GM18867 (cell line): ENCODE measurements at regions not wholly inside any gene's neighbourhood (a gene's known extent, or its start where the extent isn't known, plus 50 kb on each side); places are given as distances from the start of the nearest gene placed in this dataset.
"Not testable (repeated sequence)": the region's sequence is repeated elsewhere in the genome, so short reads cannot be mapped to it uniquely, and the experiment has no call there.

Source experiments
- ATAC-seq: cut with Tn5 transposase; IDR thresholded peaks from one replicate; pipeline ENCODE4 v1.9.1; 2021; ENCODE audit warnings: mild to moderate bottlenecking, moderate library complexity; ENCODE audit not compliant: unreplicated experiment

- no peak for ATAC-seq
Observed at GRCh38 chr3:106337116-106337515, 468.3 kb upstream of the CBLB start.

GRCh38 chr3:106338582-106339214 is 469.9 kb upstream of the CBLB start:
- no peak for ATAC-seq

- no peak for ATAC-seq
Observed at GRCh38 chr3:106339551-106339950, 470.7 kb upstream of the CBLB start.

DNA sequence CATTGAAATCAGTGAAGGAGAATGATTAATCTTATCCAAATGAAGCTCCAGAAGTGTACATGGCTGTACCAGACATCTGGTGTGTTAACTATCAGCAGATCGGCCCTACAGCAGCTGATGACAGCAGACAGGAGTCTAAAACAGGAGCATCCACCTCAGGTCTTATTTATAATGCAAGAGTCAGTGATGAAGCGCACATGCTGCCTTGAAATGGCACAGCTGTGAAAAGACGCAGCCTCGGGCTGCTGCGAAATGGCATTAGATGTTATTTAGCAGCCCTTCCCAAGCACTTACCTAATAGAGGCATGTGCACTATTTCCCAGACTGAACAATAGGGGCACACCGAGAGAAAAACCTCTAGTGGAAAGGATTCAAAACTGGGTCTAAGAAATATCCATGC is 472.3 kb upstream of the CBLB start:
- ATAC-seq = no peak

DNA sequence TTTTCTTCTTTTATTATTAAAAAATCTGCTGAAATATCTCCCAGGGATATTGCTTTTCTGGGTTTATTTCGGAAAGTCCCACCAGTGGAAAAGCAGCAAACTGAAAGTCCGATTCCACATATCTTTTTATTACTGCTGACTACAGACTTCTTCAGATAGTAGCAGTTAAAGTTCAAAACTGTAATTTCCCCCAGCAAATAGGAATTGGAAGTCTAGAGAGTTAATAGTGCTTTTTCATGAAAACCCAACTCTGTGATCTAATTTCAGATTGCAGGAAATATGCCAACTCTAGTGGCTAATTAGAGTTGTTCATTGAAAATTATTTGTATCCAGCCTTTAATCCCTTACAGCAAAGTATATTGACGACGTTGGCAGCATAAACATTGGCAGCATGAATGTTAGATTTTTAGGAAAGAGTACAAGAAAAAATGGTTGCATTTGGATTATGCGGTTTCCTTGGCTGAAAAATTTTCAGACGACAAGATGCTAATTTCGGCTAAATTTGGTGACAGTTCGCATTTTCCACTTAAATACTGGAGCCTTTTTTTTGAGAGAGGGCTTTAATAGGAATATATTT is 472.9 kb upstream of the CBLB start:
- no peak for ATAC-seq

- no peak for ATAC-seq
Observed at GRCh38 chr3:106342386-106342785, 473.6 kb upstream of the CBLB start.

GRCh38 chr3:106343811-106344210 is 475.0 kb upstream of the CBLB start:
- ATAC-seq = no peak

GRCh38 chr3:106345353-106346027 is 476.7 kb upstream of the CBLB start:
- ATAC-seq = no peak

DNA sequence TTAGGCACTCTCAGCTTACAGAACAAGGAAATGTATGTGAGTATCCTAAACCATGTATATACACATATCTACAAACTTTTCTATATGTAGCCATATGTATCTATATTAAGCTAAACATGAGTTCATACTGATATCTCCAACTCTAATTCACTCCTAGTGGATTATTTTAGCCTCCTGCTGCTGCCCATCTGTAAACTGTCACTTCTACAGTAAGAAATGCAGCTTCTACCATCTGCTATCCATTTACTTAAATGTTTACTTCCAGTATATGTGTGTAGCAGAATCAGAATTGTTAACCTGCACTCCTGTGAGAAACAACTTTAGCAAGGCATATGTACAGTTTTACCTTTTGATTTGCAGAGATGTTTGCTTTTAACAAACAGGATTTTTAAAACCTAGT is 478.5 kb upstream of the CBLB start:
- no peak for ATAC-seq

DNA sequence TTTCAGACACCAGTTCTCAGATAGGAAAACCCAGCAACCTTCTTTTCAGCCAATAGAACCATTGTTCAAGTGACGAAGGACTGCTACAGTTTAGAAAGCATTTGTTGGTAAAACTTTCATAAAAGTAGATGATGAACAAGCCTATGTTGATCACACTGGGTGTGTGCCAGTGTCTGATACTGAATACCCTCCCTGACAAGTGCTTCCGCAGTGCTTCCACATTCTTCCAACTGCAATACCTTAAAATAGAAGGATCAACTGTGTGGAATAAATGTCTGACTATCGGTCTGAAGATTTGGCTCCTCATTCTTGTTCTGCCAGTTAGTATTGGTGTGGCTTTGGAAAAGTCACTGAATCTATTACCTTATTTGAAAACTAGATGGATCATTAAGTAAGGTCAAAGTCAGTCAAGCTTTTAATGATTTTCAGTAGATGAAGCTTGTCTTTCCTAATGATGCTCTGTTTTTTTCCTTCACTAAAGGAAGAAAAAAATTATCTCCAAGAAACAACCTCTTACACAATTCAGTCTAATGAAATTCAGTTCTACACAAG is 479.4 kb upstream of the CBLB start:
- ATAC-seq = no peak

DNA sequence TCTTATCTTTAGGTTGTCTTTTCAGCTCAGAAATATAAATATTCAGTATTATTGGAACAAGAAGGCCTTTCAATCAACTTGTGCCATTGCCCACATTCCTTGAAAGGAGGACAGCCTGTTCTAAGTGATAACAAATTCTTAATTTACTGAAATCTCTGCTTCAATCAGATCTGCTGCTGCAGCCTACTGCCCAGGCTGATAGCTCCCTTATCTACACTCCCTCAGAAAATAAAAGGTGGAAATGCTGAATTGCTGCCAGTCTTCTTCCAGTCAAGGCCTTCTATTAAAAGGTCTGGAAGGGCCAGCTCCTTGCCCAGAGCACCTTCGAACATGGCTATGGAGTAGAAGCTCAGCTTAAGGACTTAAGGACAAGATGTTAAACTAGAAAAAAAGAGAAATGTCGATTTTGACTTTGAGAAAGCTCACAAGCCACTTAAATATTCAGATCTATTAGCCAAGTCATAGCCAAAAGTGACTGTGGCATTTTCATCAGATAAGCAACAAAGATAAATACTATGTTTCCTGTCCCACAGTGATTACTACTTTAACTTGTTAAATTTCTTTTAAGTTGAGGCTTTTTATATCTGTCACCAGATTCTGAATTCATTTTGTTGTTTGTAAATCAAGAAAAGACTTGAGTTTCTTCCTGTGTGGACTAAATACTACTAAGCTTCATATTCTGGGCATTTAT is 480.5 kb upstream of the CBLB start:
- ATAC-seq = no peak

GRCh38 chr3:106355873-106356272 is 487.1 kb upstream of the CBLB start:
- no peak for ATAC-seq

- no peak for ATAC-seq
Observed at GRCh38 chr3:106359692-106360091, 490.9 kb upstream of the CBLB start.

DNA sequence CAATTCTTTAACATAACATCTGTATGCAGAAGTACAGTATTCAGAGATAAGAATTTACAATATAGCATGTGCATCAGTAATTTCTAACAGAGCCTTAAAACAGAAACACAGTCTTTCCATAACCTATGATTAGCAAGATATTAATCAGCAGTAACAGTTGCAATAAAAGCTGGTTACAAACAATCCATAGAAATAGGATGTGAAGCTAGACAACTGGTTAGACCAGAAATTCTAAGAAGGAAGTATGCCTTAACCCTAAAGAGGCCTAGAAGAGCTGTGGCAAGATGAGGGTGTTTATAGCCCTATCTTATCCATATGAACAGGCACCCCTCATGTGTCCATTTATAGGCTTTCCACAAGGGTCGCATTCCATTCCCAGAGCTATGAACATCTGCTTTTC is 492.1 kb upstream of the CBLB start:
- not testable (repeated sequence) for ATAC-seq

DNA sequence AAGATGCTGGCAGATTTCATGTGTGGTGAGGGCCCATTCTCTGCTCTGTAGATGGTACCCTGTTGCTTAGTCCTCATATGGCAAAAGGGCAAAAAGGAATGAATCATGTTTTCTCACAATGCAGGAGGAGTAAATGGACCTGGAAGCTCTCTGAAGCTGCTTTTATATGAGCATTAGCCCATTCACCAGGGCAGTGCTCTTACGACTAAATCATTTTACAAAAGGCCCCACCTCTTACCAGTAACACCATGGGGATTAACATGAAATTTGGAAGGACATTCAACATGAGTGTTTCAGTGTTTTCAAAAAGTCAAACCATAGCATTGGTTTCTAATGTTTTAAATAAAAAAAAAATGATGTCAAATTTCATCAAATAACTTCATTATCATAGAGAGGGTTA is 495.7 kb upstream of the CBLB start:
- no peak for ATAC-seq

DNA sequence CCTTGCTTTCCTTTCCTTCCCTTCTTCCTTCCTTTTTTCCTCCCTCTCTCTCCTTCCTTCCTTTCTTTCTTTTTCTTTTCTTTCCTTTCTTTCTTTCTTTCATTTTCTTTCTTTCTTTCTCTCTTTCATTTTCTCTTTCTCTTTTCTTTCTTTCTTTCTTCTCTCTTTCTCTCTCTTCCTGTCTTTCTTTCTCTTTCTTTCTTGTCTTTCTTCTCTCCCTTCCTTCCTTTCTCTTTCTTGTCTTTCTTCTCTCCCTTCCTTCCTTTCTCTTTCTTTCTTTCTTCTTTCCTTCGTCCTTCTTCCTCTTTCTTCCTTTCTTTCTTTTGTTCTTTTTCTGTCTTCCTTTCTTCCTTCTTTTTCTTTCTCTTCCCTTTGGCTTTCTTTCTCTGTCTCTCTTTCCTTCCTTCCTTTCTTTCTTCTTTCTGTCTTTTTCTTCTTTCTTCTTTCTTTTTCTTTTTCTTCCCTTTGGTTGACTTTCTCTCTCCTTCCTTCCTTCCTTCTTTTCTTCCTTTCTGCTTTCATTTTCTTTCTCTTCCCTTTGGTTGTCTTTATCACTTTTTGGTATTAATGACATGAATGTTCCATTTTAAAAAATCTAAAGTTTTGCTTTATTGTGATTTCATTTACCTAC is 496.4 kb upstream of the CBLB start:
- ATAC-seq = no peak

DNA sequence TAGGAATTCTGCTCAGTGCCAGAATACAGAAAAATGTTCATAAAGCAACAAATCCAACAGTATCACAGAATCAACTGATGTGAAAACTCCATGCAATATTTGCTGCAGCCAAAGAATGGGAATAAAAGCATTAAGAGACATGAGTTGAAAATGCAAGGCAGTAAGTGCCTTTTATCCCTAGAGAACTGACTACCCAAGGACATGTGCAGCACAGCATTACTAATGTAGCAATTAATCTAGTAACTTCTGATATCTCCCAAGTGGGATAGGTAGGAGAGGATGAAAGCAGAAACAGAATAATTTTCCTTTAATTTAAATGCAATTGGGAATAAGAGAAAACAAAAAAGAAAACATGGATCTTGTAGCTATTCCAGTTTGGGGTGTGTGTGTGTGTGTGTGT is 497.5 kb upstream of the CBLB start:
- ATAC-seq = no peak

- ATAC-seq = no peak
Observed at GRCh38 chr3:106367496-106367895, 498.7 kb upstream of the CBLB start.

DNA sequence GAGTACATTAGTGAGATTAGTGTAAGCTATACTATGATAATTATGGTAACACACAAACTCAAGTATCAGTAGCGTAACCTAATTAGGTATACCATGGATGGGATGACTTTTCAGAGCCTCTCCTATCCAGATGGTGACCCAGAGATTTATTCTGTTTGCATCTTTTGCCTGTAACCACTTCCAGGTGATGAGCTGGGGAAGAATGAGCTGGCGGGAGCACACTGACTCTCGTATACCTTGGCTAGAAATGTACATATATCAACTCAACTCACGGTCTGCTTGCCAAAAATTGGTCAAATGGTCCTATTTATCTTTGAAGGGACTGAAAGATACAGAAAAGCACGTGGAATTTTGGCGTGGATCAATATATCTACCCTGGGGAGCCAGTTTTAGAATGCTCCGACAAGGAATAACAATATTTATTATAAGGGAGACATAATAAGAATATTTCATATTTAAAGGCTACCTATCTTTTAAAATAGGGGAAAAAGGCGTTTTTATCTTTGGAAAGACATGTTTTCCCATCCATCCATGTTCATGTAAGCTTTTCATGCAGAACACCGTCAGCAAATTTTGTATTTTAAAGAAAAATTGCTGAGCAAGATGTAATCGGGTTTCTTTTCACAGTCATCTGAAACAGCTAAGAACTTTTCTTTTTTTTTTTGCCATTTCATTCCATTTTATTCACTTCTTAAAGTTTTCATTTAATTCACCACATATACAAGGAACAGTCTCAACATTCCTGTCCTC is 502.6 kb upstream of the CBLB start:
- no peak for ATAC-seq

GRCh38 chr3:106371971-106372805 is 503.4 kb upstream of the CBLB start:
- no peak for ATAC-seq
